SK-N-SH treated with all-trans-retinoic acid at 6 μM for 48 hours (cell line): ENCODE measurements at regions not wholly inside any gene's neighbourhood (a gene's known extent, or its start where the extent isn't known, plus 50 kb on each side); places are given as distances from the start of the nearest gene placed in this dataset.

Experiments
- ATAC-seq: fragments of 200-7000 bp; cut with Tn5 transposase; 3 replicates; pipeline ENCODE4 v1.9.1; 2020; ENCODE audit warnings: mild to moderate bottlenecking, moderate library complexity
- ARNTL ChIP-seq: fragments of 450-650 bp; formaldehyde crosslinking; IDR thresholded peaks from 2 replicates; pipeline ENCODE4 v1.5.0; 2020; ENCODE audit warnings: low read depth, mild to moderate bottlenecking, moderate library complexity, borderline replicate concordance
- BACH2 ChIP-seq: fragments of 250-450 bp; sonication (Bioruptor Pico); IDR thresholded peaks from 2 replicates; pipeline ENCODE4 v1.9.0; 2021; ENCODE audit warnings: mild to moderate bottlenecking, borderline replicate concordance
- CSDC2 ChIP-seq: fragments of 250-450 bp; sonication (Bioruptor Pico); IDR thresholded peaks from 2 replicates; pipeline ENCODE4 v1.5.0; 2020; ENCODE audit warnings: mild to moderate bottlenecking, moderate library complexity
- ESRRG ChIP-seq: fragments of 250-450 bp; sonication (Bioruptor Pico); IDR thresholded peaks from 2 replicates; pipeline ENCODE4 v1.6.1; 2021; ENCODE audit warnings: mild to moderate bottlenecking
- GLIS3 ChIP-seq: fragments of 250-450 bp; sonication (Bioruptor Pico); IDR thresholded peaks from 2 replicates; pipeline ENCODE4 v1.5.0; 2020; ENCODE audit warnings: mild to moderate bottlenecking, moderate library complexity
- ISL1 ChIP-seq: fragments of 250-450 bp; sonication (Bioruptor Pico); IDR thresholded peaks from 2 replicates; pipeline ENCODE4 v2.1.2; 2022; ENCODE audit warnings: mild to moderate bottlenecking, moderate library complexity
- OSR1 ChIP-seq: fragments of 250-450 bp; sonication (Bioruptor Pico); IDR thresholded peaks from 2 replicates; pipeline ENCODE4 v1.8.0; 2022; ENCODE audit warnings: moderate library complexity, mild to moderate bottlenecking, inconsistent platforms
- PPARA ChIP-seq: fragments of 250-450 bp; sonication (Bioruptor Pico); IDR thresholded peaks from 2 replicates; pipeline ENCODE4 v1.5.0; 2020; ENCODE audit warnings: mild to moderate bottlenecking, borderline replicate concordance
- RARB ChIP-seq: fragments of 250-450 bp; sonication (Bioruptor Pico); IDR thresholded peaks from 2 replicates; pipeline ENCODE4 v1.8.0; 2021; ENCODE audit warnings: mild to moderate bottlenecking, moderate library complexity
- SNAI2 ChIP-seq: fragments of 250-450 bp; sonication (Bioruptor Pico); IDR thresholded peaks from 2 replicates; pipeline ENCODE4 v1.5.0; 2020; ENCODE audit warnings: mild to moderate bottlenecking, moderate library complexity
- TOX ChIP-seq: fragments of 250-450 bp; sonication (Bioruptor Pico); IDR thresholded peaks from 2 replicates; pipeline ENCODE4 v1.8.0; 2021; ENCODE audit warnings: mild to moderate bottlenecking, moderate library complexity, borderline replicate concordance
- ZC3H10 ChIP-seq: fragments of 250-450 bp; sonication (Bioruptor Pico); IDR thresholded peaks from 2 replicates; pipeline ENCODE4 v1.5.1; 2021; ENCODE audit warnings: mild to moderate bottlenecking, moderate library complexity
- ZFP3 ChIP-seq: fragments of 250-450 bp; sonication (Bioruptor Pico); IDR thresholded peaks from 2 replicates; pipeline ENCODE4 v1.5.0; 2020; ENCODE audit warnings: mild to moderate bottlenecking, moderate library complexity
- ZFP30 ChIP-seq: fragments of 450-650 bp; formaldehyde crosslinking; IDR thresholded peaks from 2 replicates; pipeline ENCODE4 v1.5.0; 2022; ENCODE audit warnings: mild to moderate bottlenecking, moderate library complexity
- ZNF565 ChIP-seq: fragments of 450-650 bp; formaldehyde crosslinking; conservative IDR thresholded peaks from 2 replicates; pipeline ENCODE4 v1.5.0; 2020; ENCODE audit warnings: low read depth, mild to moderate bottlenecking, moderate library complexity
- ZNF70 ChIP-seq: fragments of 450-650 bp; formaldehyde crosslinking; IDR thresholded peaks from 2 replicates; pipeline ENCODE4 v1.5.0; 2020; ENCODE audit warnings: mild to moderate bottlenecking, moderate library complexity
- TF ChIP-seq, protein P1 (sequence below): fragments of 250-450 bp; sonication (Bioruptor Pico); IDR thresholded peaks from 2 replicates; pipeline ENCODE4 v1.5.1; 2021; ENCODE audit warnings: mild to moderate bottlenecking, moderate library complexity
- TF ChIP-seq, protein P2 (sequence below): fragments of 250-450 bp; sonication (Bioruptor Pico); IDR thresholded peaks from 2 replicates; pipeline ENCODE4 v1.8.0; 2021; ENCODE audit warnings: low read depth, mild to moderate bottlenecking, moderate library complexity, borderline replicate concordance
- TF ChIP-seq, protein P3 (sequence below): fragments of 250-450 bp; sonication (Bioruptor Pico); IDR thresholded peaks from 2 replicates; pipeline ENCODE4 v1.5.0; 2020; ENCODE audit warnings: mild to moderate bottlenecking, moderate library complexity
- TF ChIP-seq, protein P4 (sequence below): fragments of 250-450 bp; sonication (Bioruptor Pico); IDR thresholded peaks from 2 replicates; pipeline ENCODE4 v1.8.0; 2020; ENCODE audit warnings: mild to moderate bottlenecking, moderate library complexity, borderline replicate concordance

DNA sequence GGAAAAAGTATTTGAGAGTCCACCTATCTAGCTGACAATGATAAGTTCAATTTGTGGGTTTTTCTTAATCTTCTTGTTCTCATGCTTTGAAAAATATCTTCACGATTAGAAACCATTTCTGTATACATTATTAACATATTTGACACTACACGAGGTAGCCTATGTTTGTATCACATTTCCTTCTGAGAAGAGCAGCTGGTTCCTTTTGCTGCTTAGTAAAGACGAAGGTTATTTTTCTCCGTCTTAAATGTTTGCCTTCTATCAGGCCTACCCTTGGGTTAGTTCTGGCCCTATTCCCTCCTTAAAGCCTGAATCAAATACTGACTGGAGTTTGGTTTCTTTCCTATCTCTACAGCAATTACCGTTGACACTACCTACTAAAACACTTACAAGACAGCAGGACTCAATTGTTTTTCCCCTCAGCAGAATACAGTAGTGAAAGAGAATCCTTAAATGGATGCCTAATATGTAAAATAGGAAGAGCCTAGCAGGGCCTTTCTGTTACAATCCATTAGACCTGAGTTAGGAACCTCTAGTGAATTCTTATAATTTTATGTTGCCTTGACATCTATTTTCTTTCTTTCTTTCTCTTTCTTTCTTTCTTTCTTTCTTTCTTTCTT, 790.4 kb downstream of the EPHA4 start:
- TF ChIP-seq ARNTL: no peak
- TF ChIP-seq ZFP30 (CRISPR knock-in tag): no peak
- no peak for TF ChIP-seq SNAI2 (CRISPR knock-in tag)
- no peak for TF ChIP-seq PPARA (CRISPR knock-in tag)
- TF ChIP-seq, protein P1, sequence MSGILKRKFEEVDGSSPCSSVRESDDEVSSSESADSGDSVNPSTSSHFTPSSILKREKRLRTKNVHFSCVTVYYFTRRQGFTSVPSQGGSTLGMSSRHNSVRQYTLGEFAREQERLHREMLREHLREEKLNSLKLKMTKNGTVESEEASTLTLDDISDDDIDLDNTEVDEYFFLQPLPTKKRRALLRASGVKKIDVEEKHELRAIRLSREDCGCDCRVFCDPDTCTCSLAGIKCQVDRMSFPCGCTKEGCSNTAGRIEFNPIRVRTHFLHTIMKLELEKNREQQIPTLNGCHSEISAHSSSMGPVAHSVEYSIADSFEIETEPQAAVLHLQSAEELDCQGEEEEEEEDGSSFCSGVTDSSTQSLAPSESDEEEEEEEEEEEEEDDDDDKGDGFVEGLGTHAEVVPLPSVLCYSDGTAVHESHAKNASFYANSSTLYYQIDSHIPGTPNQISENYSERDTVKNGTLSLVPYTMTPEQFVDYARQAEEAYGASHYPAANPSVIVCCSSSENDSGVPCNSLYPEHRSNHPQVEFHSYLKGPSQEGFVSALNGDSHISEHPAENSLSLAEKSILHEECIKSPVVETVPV (CRISPR knock-in tag): no peak
- no peak for TF ChIP-seq OSR1
- TF ChIP-seq ZC3H10 (CRISPR knock-in tag): no peak
- no peak for TF ChIP-seq TOX (CRISPR knock-in tag)
- TF ChIP-seq, protein P2, sequence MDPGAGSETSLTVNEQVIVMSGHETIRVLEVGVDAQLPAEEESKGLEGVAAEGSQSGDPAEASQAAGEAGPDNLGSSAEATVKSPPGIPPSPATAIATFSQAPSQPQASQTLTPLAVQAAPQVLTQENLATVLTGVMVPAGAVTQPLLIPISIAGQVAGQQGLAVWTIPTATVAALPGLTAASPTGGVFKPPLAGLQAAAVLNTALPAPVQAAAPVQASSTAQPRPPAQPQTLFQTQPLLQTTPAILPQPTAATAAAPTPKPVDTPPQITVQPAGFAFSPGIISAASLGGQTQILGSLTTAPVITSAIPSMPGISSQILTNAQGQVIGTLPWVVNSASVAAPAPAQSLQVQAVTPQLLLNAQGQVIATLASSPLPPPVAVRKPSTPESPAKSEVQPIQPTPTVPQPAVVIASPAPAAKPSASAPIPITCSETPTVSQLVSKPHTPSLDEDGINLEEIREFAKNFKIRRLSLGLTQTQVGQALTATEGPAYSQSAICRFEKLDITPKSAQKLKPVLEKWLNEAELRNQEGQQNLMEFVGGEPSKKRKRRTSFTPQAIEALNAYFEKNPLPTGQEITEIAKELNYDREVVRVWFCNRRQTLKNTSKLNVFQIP: no peak
- TF ChIP-seq, all 23 proteins: peak for 0
- no peak for ATAC-seq

DNA sequence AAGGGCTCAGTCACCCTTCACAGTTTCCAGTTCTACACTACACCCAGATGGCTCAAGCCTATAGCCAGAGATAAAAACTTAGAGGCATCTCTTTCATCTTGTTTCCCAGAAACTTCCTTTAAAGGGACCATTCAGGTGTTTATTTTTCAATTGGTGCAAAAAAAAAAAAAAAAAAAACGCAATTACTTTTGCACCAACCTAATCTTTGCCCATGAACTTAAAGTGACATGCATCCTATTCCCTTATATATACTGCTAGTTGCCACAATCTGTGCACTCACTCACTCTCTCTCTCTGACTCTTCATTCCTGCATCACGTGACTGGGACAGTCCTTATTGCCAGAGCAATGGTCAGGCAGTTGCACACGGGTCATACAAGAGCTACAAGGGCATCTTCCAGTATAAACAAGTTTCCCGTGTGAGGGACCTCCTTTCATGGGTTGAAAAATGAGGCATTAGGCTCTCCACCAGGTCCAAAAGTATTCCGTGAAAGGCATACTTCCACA, 789.4 kb downstream of the EPHA4 start:
- no peak for ATAC-seq
- TF ChIP-seq GLIS3 (CRISPR knock-in tag): no peak
- no peak for TF ChIP-seq ZFP3 (CRISPR knock-in tag)
- no peak for TF ChIP-seq BACH2 (CRISPR knock-in tag)
- no peak for TF ChIP-seq ISL1 (CRISPR knock-in tag)
- TF ChIP-seq, protein P1 (CRISPR knock-in tag): no peak
- TF ChIP-seq PPARA (CRISPR knock-in tag): no peak
- TF ChIP-seq ARNTL: no peak
- no peak for TF ChIP-seq CSDC2 (CRISPR knock-in tag)
- TF ChIP-seq ZC3H10 (CRISPR knock-in tag): no peak
- no peak for TF ChIP-seq ESRRG

DNA sequence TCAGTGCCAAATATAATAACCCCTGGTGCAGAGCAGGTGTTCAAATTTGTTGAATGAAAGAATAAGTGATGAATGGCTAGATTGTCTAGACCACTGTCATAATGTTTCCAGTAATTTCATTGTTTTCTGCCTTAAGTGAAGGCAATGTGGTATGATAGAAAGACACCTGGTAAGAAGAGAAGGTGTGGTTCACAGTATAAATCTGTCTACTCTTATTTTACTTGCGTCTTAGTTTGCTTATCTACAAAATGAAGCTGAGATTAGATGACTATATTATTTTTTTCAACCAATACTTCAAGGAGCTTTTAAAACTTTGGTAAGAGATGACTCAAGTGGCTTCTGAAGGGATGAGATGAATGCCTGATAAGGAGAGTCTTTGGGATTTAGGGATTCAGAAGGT, 788.4 kb downstream of the EPHA4 start:
- no peak for ATAC-seq
- TF ChIP-seq, protein P3, sequence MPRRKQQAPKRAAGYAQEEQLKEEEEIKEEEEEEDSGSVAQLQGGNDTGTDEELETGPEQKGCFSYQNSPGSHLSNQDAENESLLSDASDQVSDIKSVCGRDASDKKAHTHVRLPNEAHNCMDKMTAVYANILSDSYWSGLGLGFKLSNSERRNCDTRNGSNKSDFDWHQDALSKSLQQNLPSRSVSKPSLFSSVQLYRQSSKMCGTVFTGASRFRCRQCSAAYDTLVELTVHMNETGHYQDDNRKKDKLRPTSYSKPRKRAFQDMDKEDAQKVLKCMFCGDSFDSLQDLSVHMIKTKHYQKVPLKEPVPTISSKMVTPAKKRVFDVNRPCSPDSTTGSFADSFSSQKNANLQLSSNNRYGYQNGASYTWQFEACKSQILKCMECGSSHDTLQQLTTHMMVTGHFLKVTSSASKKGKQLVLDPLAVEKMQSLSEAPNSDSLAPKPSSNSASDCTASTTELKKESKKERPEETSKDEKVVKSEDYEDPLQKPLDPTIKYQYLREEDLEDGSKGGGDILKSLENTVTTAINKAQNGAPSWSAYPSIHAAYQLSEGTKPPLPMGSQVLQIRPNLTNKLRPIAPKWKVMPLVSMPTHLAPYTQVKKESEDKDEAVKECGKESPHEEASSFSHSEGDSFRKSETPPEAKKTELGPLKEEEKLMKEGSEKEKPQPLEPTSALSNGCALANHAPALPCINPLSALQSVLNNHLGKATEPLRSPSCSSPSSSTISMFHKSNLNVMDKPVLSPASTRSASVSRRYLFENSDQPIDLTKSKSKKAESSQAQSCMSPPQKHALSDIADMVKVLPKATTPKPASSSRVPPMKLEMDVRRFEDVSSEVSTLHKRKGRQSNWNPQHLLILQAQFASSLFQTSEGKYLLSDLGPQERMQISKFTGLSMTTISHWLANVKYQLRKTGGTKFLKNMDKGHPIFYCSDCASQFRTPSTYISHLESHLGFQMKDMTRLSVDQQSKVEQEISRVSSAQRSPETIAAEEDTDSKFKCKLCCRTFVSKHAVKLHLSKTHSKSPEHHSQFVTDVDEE: no peak
- TF ChIP-seq BACH2 (CRISPR knock-in tag) (no peak), CSDC2 (CRISPR knock-in tag) (no peak), ZNF565 (CRISPR knock-in tag) (no peak)
- TF ChIP-seq, protein P4, sequence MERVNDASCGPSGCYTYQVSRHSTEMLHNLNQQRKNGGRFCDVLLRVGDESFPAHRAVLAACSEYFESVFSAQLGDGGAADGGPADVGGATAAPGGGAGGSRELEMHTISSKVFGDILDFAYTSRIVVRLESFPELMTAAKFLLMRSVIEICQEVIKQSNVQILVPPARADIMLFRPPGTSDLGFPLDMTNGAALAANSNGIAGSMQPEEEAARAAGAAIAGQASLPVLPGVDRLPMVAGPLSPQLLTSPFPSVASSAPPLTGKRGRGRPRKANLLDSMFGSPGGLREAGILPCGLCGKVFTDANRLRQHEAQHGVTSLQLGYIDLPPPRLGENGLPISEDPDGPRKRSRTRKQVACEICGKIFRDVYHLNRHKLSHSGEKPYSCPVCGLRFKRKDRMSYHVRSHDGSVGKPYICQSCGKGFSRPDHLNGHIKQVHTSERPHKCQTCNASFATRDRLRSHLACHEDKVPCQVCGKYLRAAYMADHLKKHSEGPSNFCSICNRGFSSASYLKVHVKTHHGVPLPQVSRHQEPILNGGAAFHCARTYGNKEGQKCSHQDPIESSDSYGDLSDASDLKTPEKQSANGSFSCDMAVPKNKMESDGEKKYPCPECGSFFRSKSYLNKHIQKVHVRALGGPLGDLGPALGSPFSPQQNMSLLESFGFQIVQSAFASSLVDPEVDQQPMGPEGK (CRISPR knock-in tag): no peak
- TF ChIP-seq, all 23 proteins: peak for 0

DNA sequence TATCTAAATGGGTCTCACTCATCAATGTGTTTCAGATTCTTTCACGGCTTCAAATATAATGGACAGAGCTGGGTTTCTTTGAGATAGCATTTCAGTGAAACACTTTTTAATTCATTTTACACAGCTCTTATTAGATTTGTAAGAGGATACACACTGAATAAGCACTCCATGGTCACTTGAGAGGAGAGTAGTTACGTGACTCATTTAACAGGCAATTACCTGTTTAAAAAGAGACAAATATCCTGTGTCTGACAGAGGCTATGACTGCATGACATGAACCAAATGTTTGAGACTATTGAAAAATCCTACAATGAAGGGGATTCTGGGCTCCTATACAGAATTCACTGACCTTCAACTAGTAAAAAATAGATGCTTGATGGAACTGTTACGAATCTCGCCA, 786.9 kb downstream of the EPHA4 start:
- no peak for ATAC-seq
- TF ChIP-seq, protein P4 (CRISPR knock-in tag): no peak
- no peak for TF ChIP-seq ESRRG
- TF ChIP-seq BACH2 (CRISPR knock-in tag): no peak
- TF ChIP-seq TOX (CRISPR knock-in tag): no peak
- TF ChIP-seq PPARA (CRISPR knock-in tag): no peak
- TF ChIP-seq ZNF70 (CRISPR knock-in tag): no peak
- TF ChIP-seq, protein P1 (CRISPR knock-in tag): no peak
- no peak for TF ChIP-seq RARB (CRISPR knock-in tag)
- TF ChIP-seq CSDC2 (CRISPR knock-in tag): no peak
